SK-N-SH treated with all-trans-retinoic acid at 6 μM for 48 hours (cell line): ENCODE measurements at regions not wholly inside any gene's neighbourhood (a gene's known extent, or its start where the extent isn't known, plus 50 kb on each side); places are given as distances from the start of the nearest gene placed in this dataset.

Experiments
- CREB5 ChIP-seq: fragments of 250-450 bp; sonication (Bioruptor Pico); IDR thresholded peaks from 2 replicates; pipeline ENCODE4 v1.5.1; 2020; ENCODE audit warnings: low read depth, mild to moderate bottlenecking, moderate library complexity
- CSRNP3 ChIP-seq: fragments of 250-450 bp; sonication (Bioruptor Pico); IDR thresholded peaks from 2 replicates; pipeline ENCODE4 v1.5.1; 2021; ENCODE audit warnings: mild to moderate bottlenecking, moderate library complexity
- ESRRG ChIP-seq: fragments of 250-450 bp; sonication (Bioruptor Pico); IDR thresholded peaks from 2 replicates; pipeline ENCODE4 v1.6.1; 2021; ENCODE audit warnings: mild to moderate bottlenecking
- GLIS3 ChIP-seq: fragments of 250-450 bp; sonication (Bioruptor Pico); IDR thresholded peaks from 2 replicates; pipeline ENCODE4 v1.5.0; 2020; ENCODE audit warnings: mild to moderate bottlenecking, moderate library complexity
- POU6F1 ChIP-seq: fragments of 250-450 bp; sonication (Bioruptor Pico); IDR thresholded peaks from 2 replicates; pipeline ENCODE4 v1.8.0; 2021; ENCODE audit warnings: low read depth, mild to moderate bottlenecking, moderate library complexity, borderline replicate concordance
- PPARA ChIP-seq: fragments of 250-450 bp; sonication (Bioruptor Pico); IDR thresholded peaks from 2 replicates; pipeline ENCODE4 v1.5.0; 2020; ENCODE audit warnings: mild to moderate bottlenecking, borderline replicate concordance
- SNAI2 ChIP-seq: fragments of 250-450 bp; sonication (Bioruptor Pico); IDR thresholded peaks from 2 replicates; pipeline ENCODE4 v1.5.0; 2020; ENCODE audit warnings: mild to moderate bottlenecking, moderate library complexity
- TCF4 ChIP-seq: fragments of 250-450 bp; sonication (Bioruptor Pico); IDR thresholded peaks from 2 replicates; pipeline ENCODE4 v1.8.0; 2021; ENCODE audit warnings: mild to moderate bottlenecking, moderate library complexity, borderline replicate concordance
- TOX ChIP-seq: fragments of 250-450 bp; sonication (Bioruptor Pico); IDR thresholded peaks from 2 replicates; pipeline ENCODE4 v1.8.0; 2021; ENCODE audit warnings: mild to moderate bottlenecking, moderate library complexity, borderline replicate concordance
- TSHZ2 ChIP-seq: fragments of 250-450 bp; sonication (Bioruptor Pico); IDR thresholded peaks from 2 replicates; pipeline ENCODE4 v1.5.0; 2020; ENCODE audit warnings: mild to moderate bottlenecking, moderate library complexity
- ZFP3 ChIP-seq: fragments of 250-450 bp; sonication (Bioruptor Pico); IDR thresholded peaks from 2 replicates; pipeline ENCODE4 v1.5.0; 2020; ENCODE audit warnings: mild to moderate bottlenecking, moderate library complexity
- ZFP30 ChIP-seq: fragments of 450-650 bp; formaldehyde crosslinking; IDR thresholded peaks from 2 replicates; pipeline ENCODE4 v1.5.0; 2022; ENCODE audit warnings: mild to moderate bottlenecking, moderate library complexity
- ZNF70 ChIP-seq: fragments of 450-650 bp; formaldehyde crosslinking; IDR thresholded peaks from 2 replicates; pipeline ENCODE4 v1.5.0; 2020; ENCODE audit warnings: mild to moderate bottlenecking, moderate library complexity

DNA sequence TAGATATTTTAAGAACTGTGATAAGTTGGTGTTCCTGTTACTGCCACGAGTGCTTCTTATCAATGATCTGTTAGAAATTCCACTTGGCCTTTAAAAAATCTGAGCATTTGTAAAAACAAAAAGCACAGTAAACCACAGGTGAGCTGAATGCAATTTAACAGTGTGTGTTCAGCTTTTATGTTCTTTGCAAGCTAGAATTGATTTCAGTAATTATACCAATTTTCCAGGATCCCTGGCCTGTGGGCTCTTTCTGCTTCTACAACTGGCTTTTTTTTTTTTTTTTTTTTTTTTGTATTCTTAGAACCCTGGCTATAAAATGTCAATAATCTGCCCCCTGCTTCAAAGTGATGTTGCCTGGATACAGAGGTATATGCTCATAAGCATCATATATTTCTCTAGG lies 548.5 kb upstream of the SLC8A1 start:
- TF ChIP-seq ZFP3 (no peak), CREB5 (CRISPR knock-in tag) (no peak), POU6F1 (CRISPR knock-in tag) (no peak), ZFP30 (no peak), SNAI2 (CRISPR knock-in tag) (no peak), ESRRG (CRISPR knock-in tag) (no peak), ZNF70 (CRISPR knock-in tag) (no peak), PPARA (CRISPR knock-in tag) (no peak), TSHZ2 (CRISPR knock-in tag) (no peak), GLIS3 (CRISPR knock-in tag) (no peak), TCF4 (CRISPR knock-in tag) (no peak), TOX (no peak), CSRNP3 (CRISPR knock-in tag) (no peak)
